ENCODE measurements at regions not wholly inside any gene's neighbourhood (a gene's known extent, or its start where the extent isn't known, plus 50 kb on each side); places are given as distances from the start of the nearest gene placed in this dataset.

- Histone ChIP-seq H3K9me3 (no peaks in the 10 kb centered on the region), H3K27ac (no peak overlapping the region), H3K4me3 (no peak overlapping the region), H3K27me3 (no peaks in the 10 kb centered on the region), H3K36me3 (no peaks in the 10 kb centered on the region), H3K4me1 (no peaks in the 10 kb centered on the region)
- DNase-seq: no peak
- WGBS, 2 donors: 75 to 87% methylated on average over 5 of the region's 5 CpGs
- intact Hi-C loops (cut with DNase I): no loop called here
- no peak for TF ChIP-seq EP300 (IDR thresholded peaks at IDR 0.05)
- no peak for TF ChIP-seq CTCF (IDR thresholded peaks at IDR 0.05)
- TF ChIP-seq POLR2A (IDR thresholded peaks at IDR 0.05): no peak
- no peak for TF ChIP-seq POLR2AphosphoS5 (IDR thresholded peaks at IDR 0.05)
Measured at GRCh38 chr6:133016631-133017030, 202.3 kb downstream of the RPS12 start.

GRCh38 chr6:133017581-133017980, 203.2 kb downstream of the RPS12 start:
- 52 to 73% methylated on average over 5 of the region's 5 CpGs for WGBS, 2 donors
- intact Hi-C loops (cut with DNase I): no loop called here

GRCh38 chr6:133026705-133027104, 212.3 kb downstream of the RPS12 start:
- Histone ChIP-seq H3K27me3 (no peaks in the 10 kb centered on the region), H3K9me3 (no peaks in the 10 kb centered on the region), H3K36me3 (no peaks in the 10 kb centered on the region), H3K4me3 (no peak overlapping the region), H3K27ac (no peak overlapping the region), H3K4me1 (no peaks in the 10 kb centered on the region)
- intact Hi-C loops (cut with DNase I): no loop called here
- 100% methylated on average over 2 of the region's 2 CpGs; no CpG with 5 or more reads in 1 of the 2 donors for WGBS, 2 donors
- DNase-seq: no peak
- TF ChIP-seq EP300 (IDR thresholded peaks at IDR 0.05): no peak
- TF ChIP-seq CTCF (IDR thresholded peaks at IDR 0.05): no peak
- TF ChIP-seq POLR2AphosphoS5 (IDR thresholded peaks at IDR 0.05): no peak
- no peak for TF ChIP-seq POLR2A (IDR thresholded peaks at IDR 0.05)

More at GRCh38 chr6:133017581-133017980, 203.2 kb downstream of the RPS12 start:
- H3K27ac ChIP-seq: no peak overlapping the region
- no peaks in the 10 kb centered on the region for H3K36me3 ChIP-seq
- TF ChIP-seq CTCF (IDR thresholded peaks at IDR 0.05): no peak
- TF ChIP-seq POLR2AphosphoS5 (IDR thresholded peaks at IDR 0.05): no peak
- no peak for TF ChIP-seq EP300 (IDR thresholded peaks at IDR 0.05)
- TF ChIP-seq POLR2A (IDR thresholded peaks at IDR 0.05): no peak
- no peaks in the 10 kb centered on the region for H3K9me3 ChIP-seq
- no peak overlapping the region for H3K4me3 ChIP-seq
- H3K27me3 ChIP-seq: no peaks in the 10 kb centered on the region
- no peak for DNase-seq
- H3K4me1 ChIP-seq: no peaks in the 10 kb centered on the region

GRCh38 chr6:133033263-133033662, 207.9 kb upstream of the EYA4 start:
- no peak overlapping the region for H3K27ac ChIP-seq
- TF ChIP-seq POLR2A (IDR thresholded peaks at IDR 0.05) (no peak), EP300 (IDR thresholded peaks at IDR 0.05) (no peak), POLR2AphosphoS5 (IDR thresholded peaks at IDR 0.05) (no peak), CTCF (IDR thresholded peaks at IDR 0.05) (no peak)
- DNase-seq: no peak
- H3K9me3 ChIP-seq: no peaks in the 10 kb centered on the region
- no peak overlapping the region for H3K4me3 ChIP-seq
- intact Hi-C loops (cut with DNase I): no loop called here
- H3K27me3 ChIP-seq: no peaks in the 10 kb centered on the region
- H3K4me1 ChIP-seq: no peaks in the 10 kb centered on the region
- H3K36me3 ChIP-seq: no peaks in the 10 kb centered on the region
- 93 to 96% methylated on average over 4 of the region's 4 CpGs for WGBS, 2 donors

- H3K4me1 ChIP-seq: no peaks in the 10 kb centered on the region
- TF ChIP-seq POLR2AphosphoS5 (IDR thresholded peaks at IDR 0.05) (no peak), POLR2A (IDR thresholded peaks at IDR 0.05) (no peak), CTCF (IDR thresholded peaks at IDR 0.05) (no peak), EP300 (IDR thresholded peaks at IDR 0.05) (no peak)
- WGBS, 2 donors: 62 to 74% methylated on average over 8 of the region's 8 CpGs
- no peak overlapping the region for H3K4me3 ChIP-seq
- H3K27ac ChIP-seq: no peak overlapping the region
- intact Hi-C loops (cut with DNase I): no loop called here
- no peaks in the 10 kb centered on the region for H3K36me3 ChIP-seq
- no peaks in the 10 kb centered on the region for H3K9me3 ChIP-seq
- DNase-seq: no peak
- H3K27me3 ChIP-seq: no peaks in the 10 kb centered on the region
Measured at GRCh38 chr6:133034509-133035206, 206.5 kb upstream of the EYA4 start.
